MM.1S (cell line): ENCODE measurements at regions not wholly inside any gene's neighbourhood (a gene's known extent, or its start where the extent isn't known, plus 50 kb on each side); places are given as distances from the start of the nearest gene placed in this dataset.
"Not testable (repeated sequence)": the region's sequence is repeated elsewhere in the genome, so short reads cannot be mapped to it uniquely, and the experiment has no call there.

Experiments used
- DNase-seq: peaks from one replicate; pipeline ENCODE4 v3.0.0-alpha.2; 2015
- H2AFZ ChIP-seq: fragments of 300-600 bp; sonication (generic); 2 replicates; pipeline ENCODE4 v1.6.0; 2016; ENCODE audit warnings: antibody characterized with exemption, low read length
- H3F3A ChIP-seq: fragments of 300-600 bp; sonication (generic); 2 replicates; pipeline ENCODE4 v1.6.1; 2016; ENCODE audit warnings: mild to moderate bottlenecking, antibody characterized with exemption, low read length, moderate library complexity, mixed read lengths; ENCODE audit not compliant: insufficient read depth
- H3K27ac ChIP-seq: fragments of 300-600 bp; sonication (generic); 2 replicates; pipeline ENCODE4 v1.5.1; 2016; ENCODE audit warnings: mild to moderate bottlenecking, low read length
- H3K27me3 ChIP-seq: fragments of 300-600 bp; sonication (generic); replicated peaks from 2 replicates; pipeline ENCODE4 v1.6.0; 2016; ENCODE audit warnings: low read length; ENCODE audit not compliant: insufficient read depth
- H3K36me3 ChIP-seq: fragments of 300-600 bp; sonication (generic); replicated peaks from 2 replicates; pipeline ENCODE4 v1.6.1; 2016; ENCODE audit warnings: mild to moderate bottlenecking, low read length, mixed read lengths; ENCODE audit not compliant: insufficient read depth
- H3K4me1 ChIP-seq: fragments of 300-600 bp; sonication (generic); 2 replicates; pipeline ENCODE4 v1.6.1; 2016; ENCODE audit warnings: low read length, mixed read lengths
- H3K4me2 ChIP-seq: fragments of 300-600 bp; sonication (generic); 2 replicates; pipeline ENCODE4 v1.6.0; 2016; ENCODE audit warnings: low read depth, low read length
- H3K4me3 ChIP-seq: fragments of 300-600 bp; sonication (generic); 2 replicates; pipeline ENCODE4 v1.5.1; 2016; ENCODE audit warnings: low read length, mixed read lengths
- H3K79me2 ChIP-seq: fragments of 300-600 bp; sonication (generic); 2 replicates; pipeline ENCODE4 v1.6.1; 2016; ENCODE audit warnings: mixed run types, low read length, mixed read lengths
- H3K9ac ChIP-seq: fragments of 300-600 bp; sonication (generic); 2 replicates; pipeline ENCODE4 v1.6.1; 2016; ENCODE audit warnings: low read length, mixed read lengths
- H3K9me2 ChIP-seq: fragments of 300-600 bp; sonication (generic); replicated peaks from 2 replicates; pipeline ENCODE4 v1.6.1; 2016; ENCODE audit warnings: mild to moderate bottlenecking, low read length, mixed read lengths; ENCODE audit not compliant: insufficient read depth
- H3K9me3 ChIP-seq: fragments of 300-600 bp; sonication (generic); replicated peaks from 2 replicates; pipeline ENCODE4 v1.6.1; 2016; ENCODE audit warnings: mild to moderate bottlenecking, low read length, mixed read lengths; ENCODE audit not compliant: insufficient read depth
- H4K20me1 ChIP-seq: fragments of 300-600 bp; sonication (generic); 2 replicates; pipeline ENCODE4 v1.6.1; 2016; ENCODE audit warnings: mild to moderate bottlenecking, low read length, moderate library complexity, mixed read lengths; ENCODE audit not compliant: insufficient read depth
- CTCF ChIP-seq: fragments of 300-600 bp; sonication (generic); IDR thresholded peaks from 2 replicates; pipeline ENCODE4 v1.5.1; 2016; ENCODE audit warnings: antibody characterized with exemption, low read length, mixed read lengths
- EZH2 ChIP-seq: fragments of 300-600 bp; sonication (generic); optimal IDR thresholded peaks from 2 replicates; pipeline ENCODE3; 2017; ENCODE audit warnings: low read depth, mild to moderate bottlenecking, antibody characterized with exemption, low read length, mixed read lengths
- EZH2phosphoT487 ChIP-seq: fragments of 300-600 bp; sonication (generic); IDR thresholded peaks from 2 replicates; pipeline ENCODE4 v1.6.1; 2018; ENCODE audit warnings: antibody characterized with exemption, low read length

GRCh38 chr2:12558519-12558918 lies 158.2 kb upstream of the TRIB2 start:
- Histone ChIP-seq H3K9ac (no peak overlapping the region), H3K79me2 (no peaks in the 10 kb centered on the region), H3K4me1 (no peaks in the 10 kb centered on the region), H3K9me2 (no peaks in the 10 kb centered on the region), H3K4me2 (no peak overlapping the region), H3K27ac (no peak overlapping the region), H3K36me3 (no peaks in the 10 kb centered on the region), H4K20me1 (no peaks in the 10 kb centered on the region), H3K27me3 (no peaks in the 10 kb centered on the region), H3F3A (no peaks in the 10 kb centered on the region), H3K4me3 (no peak overlapping the region), H3K9me3 (no peaks in the 10 kb centered on the region), H2AFZ (no peak overlapping the region)
- no peak for DNase-seq
- no peak for TF ChIP-seq EZH2phosphoT487
- no peak for TF ChIP-seq CTCF
- TF ChIP-seq EZH2 = no peak

GRCh38 chr2:12560618-12561017 lies 156.1 kb upstream of the TRIB2 start:
- Histone ChIP-seq H3K9me3 (no peaks in the 10 kb centered on the region), H3K79me2 (no peaks in the 10 kb centered on the region), H3K27me3 (no peaks in the 10 kb centered on the region), H3K9me2 (no peaks in the 10 kb centered on the region), H3F3A (no peaks in the 10 kb centered on the region), H3K4me3 (no peak overlapping the region), H3K9ac (no peak overlapping the region), H4K20me1 (no peaks in the 10 kb centered on the region), H2AFZ (no peak overlapping the region), H3K27ac (no peak overlapping the region), H3K4me2 (no peak overlapping the region), H3K4me1 (peaks cover 5% of the 10 kb centered on the region; the same call in 1 of the 2 replicates), H3K36me3 (no peaks in the 10 kb centered on the region)
- DNase-seq = no peak
- no peak for TF ChIP-seq CTCF
- no peak for TF ChIP-seq EZH2phosphoT487
- TF ChIP-seq EZH2 = no peak

GRCh38 chr2:12567411-12567810 lies 149.3 kb upstream of the TRIB2 start:
- TF ChIP-seq EZH2phosphoT487 (no peak), EZH2 (no peak), CTCF (no peak)
- H3K27me3 ChIP-seq = no peaks in the 10 kb centered on the region
- no peaks in the 10 kb centered on the region for H3K9me2 ChIP-seq
- no peaks in the 10 kb centered on the region for H3F3A ChIP-seq
- DNase-seq = no peak
- H3K4me2 ChIP-seq = no peak overlapping the region
- no peak overlapping the region for H3K27ac ChIP-seq
- no peak overlapping the region for H2AFZ ChIP-seq
- peaks cover 15% of the 10 kb centered on the region for H3K4me1 ChIP-seq
- H3K79me2 ChIP-seq = no peaks in the 10 kb centered on the region
- H3K4me3 ChIP-seq = no peak overlapping the region
- no peaks in the 10 kb centered on the region for H4K20me1 ChIP-seq
- H3K9me3 ChIP-seq = no peaks in the 10 kb centered on the region
- no peaks in the 10 kb centered on the region for H3K36me3 ChIP-seq
- H3K9ac ChIP-seq = no peak overlapping the region

GRCh38 chr2:12569510-12569909 lies 147.2 kb upstream of the TRIB2 start:
- H3K27ac ChIP-seq, H3K4me2 ChIP-seq, H3K9me3 ChIP-seq, H3K36me3 ChIP-seq, H3K9ac ChIP-seq, H3F3A ChIP-seq, H2AFZ ChIP-seq, H4K20me1 ChIP-seq, H3K79me2 ChIP-seq, H3K4me3 ChIP-seq, H3K27me3 ChIP-seq, H3K9me2 ChIP-seq, DNase-seq: not testable (repeated sequence)
- H3K4me1 ChIP-seq = peaks cover 15% of the 10 kb centered on the region

- DNase-seq = not testable (repeated sequence)
Observed at GRCh38 chr2:12569929-12570328, 146.8 kb upstream of the TRIB2 start.

More at GRCh38 chr2:12569929-12570328, 146.8 kb upstream of the TRIB2 start:
- H3K36me3 ChIP-seq, H3K4me2 ChIP-seq, H3K27me3 ChIP-seq, H2AFZ ChIP-seq, H3K4me3 ChIP-seq, H3K9me2 ChIP-seq, H3K79me2 ChIP-seq, H3K9me3 ChIP-seq, H3K27ac ChIP-seq, H4K20me1 ChIP-seq, H3F3A ChIP-seq, H3K9ac ChIP-seq: not testable (repeated sequence)
- peaks cover 15% of the 10 kb centered on the region for H3K4me1 ChIP-seq
